Mesothelial cell of epicardium (in vitro differentiated cells): ENCODE measurements at regions not wholly inside any gene's neighbourhood (a gene's known extent, or its start where the extent isn't known, plus 50 kb on each side); places are given as distances from the start of the nearest gene placed in this dataset.
A peak's percentile ranks its signal among the peaks of the same experiment; 100 is the strongest.
"Not testable (repeated sequence)": the region's sequence is repeated elsewhere in the genome, so short reads cannot be mapped to it uniquely, and the experiment has no call there.

Experiments used
- DNase-seq, 2 experiments: peaks; one replicate each; pipeline ENCODE4 v3.0.0; 2021; ENCODE audit warnings: low spot score in 2 of 2; ENCODE audit not compliant: unreplicated experiment in 2 of 2
- H3K27ac Mint-ChIP-seq: 2 replicates; pipeline ENCODE4 v1.8.0; 2021; ENCODE audit warnings: mixed read lengths
- H3K27me3 Mint-ChIP-seq: 2 replicates; pipeline ENCODE4 v1.8.0; 2021; ENCODE audit warnings: low read depth, mixed read lengths
- H3K36me3 Mint-ChIP-seq: 2 replicates; pipeline ENCODE4 v1.8.0; 2021; ENCODE audit warnings: mixed read lengths
- H3K4me1 Mint-ChIP-seq: 2 replicates; pipeline ENCODE4 v1.8.0; 2021; ENCODE audit warnings: mixed read lengths
- H3K4me3 Mint-ChIP-seq: 2 replicates; pipeline ENCODE4 v1.8.0; 2021; ENCODE audit warnings: mild to moderate bottlenecking, moderate library complexity, mixed read lengths
- H3K9me3 Mint-ChIP-seq: 2 replicates; pipeline ENCODE4 v1.8.0; 2021; ENCODE audit warnings: mixed read lengths
- TF ChIP-seq, protein P1 (sequence below): fragments of 200-600 bp; sonication (generic); IDR thresholded peaks from one replicate; pipeline ENCODE4 v1.5.0; 2021; ENCODE audit warnings: antibody characterized with exemption; ENCODE audit not compliant: unreplicated experiment

DNA sequence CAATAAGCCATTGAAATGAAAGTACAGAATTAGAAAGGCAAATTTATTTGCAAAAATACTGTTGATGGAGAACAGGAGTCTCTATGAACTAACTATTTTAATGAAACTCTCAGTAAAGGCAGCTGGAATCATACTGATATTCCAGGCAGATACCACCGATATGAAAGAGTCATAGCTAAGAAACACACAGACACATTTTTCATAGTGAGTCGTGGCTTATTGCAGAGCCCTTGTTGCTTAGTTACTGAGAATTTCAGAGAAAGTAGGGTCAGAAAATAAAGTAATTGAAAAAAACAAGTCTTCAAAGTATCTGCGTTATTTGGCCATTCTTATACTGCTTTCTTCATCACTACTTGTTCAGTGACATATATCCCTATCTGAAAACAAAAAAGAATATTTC, 1890.9 kb downstream of the PCDH9 start:
- Mint-ChIP-seq H3K36me3 (peaks cover 6% of the 10 kb centered on the region), H3K4me1 (peaks cover 20% of the 10 kb centered on the region), H3K27me3 (no peaks in the 10 kb centered on the region), H3K27ac (peak overlapping the region; percentile 39), H3K9me3 (peaks cover 25% of the 10 kb centered on the region), H3K4me3 (no peak overlapping the region)
- DNase-seq, result no peak
- TF ChIP-seq, protein P1, sequence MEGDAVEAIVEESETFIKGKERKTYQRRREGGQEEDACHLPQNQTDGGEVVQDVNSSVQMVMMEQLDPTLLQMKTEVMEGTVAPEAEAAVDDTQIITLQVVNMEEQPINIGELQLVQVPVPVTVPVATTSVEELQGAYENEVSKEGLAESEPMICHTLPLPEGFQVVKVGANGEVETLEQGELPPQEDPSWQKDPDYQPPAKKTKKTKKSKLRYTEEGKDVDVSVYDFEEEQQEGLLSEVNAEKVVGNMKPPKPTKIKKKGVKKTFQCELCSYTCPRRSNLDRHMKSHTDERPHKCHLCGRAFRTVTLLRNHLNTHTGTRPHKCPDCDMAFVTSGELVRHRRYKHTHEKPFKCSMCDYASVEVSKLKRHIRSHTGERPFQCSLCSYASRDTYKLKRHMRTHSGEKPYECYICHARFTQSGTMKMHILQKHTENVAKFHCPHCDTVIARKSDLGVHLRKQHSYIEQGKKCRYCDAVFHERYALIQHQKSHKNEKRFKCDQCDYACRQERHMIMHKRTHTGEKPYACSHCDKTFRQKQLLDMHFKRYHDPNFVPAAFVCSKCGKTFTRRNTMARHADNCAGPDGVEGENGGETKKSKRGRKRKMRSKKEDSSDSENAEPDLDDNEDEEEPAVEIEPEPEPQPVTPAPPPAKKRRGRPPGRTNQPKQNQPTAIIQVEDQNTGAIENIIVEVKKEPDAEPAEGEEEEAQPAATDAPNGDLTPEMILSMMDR, result no peak

DNA sequence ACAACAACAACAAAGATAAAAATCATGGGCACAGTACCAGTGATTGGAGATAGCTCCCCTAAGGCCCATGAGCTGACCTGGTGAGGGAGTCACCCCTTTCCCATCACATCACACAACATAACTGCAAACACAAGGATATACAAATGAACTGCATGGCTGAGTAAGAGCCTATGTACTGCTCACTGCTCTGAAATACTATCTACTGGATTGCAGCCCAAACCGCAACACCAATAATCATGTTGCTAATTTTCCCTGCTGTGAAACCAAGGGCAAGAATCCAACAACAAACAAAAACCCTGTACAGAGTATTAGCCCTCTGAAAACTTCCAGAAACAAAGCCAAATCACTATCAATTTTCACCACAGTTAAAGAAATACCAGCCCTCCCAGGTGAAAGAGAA, 1893.2 kb downstream of the PCDH9 start:
- H3K9me3 Mint-ChIP-seq, result peaks cover 18% of the 10 kb centered on the region
- H3K27ac Mint-ChIP-seq, result no peak overlapping the region
- H3K36me3 Mint-ChIP-seq, result peaks cover 3% of the 10 kb centered on the region
- TF ChIP-seq, protein P1, result no peak
- no peaks in the 10 kb centered on the region for H3K27me3 Mint-ChIP-seq
- no peak for DNase-seq
- no peak overlapping the region for H3K4me3 Mint-ChIP-seq
- peaks cover 20% of the 10 kb centered on the region for H3K4me1 Mint-ChIP-seq

DNA sequence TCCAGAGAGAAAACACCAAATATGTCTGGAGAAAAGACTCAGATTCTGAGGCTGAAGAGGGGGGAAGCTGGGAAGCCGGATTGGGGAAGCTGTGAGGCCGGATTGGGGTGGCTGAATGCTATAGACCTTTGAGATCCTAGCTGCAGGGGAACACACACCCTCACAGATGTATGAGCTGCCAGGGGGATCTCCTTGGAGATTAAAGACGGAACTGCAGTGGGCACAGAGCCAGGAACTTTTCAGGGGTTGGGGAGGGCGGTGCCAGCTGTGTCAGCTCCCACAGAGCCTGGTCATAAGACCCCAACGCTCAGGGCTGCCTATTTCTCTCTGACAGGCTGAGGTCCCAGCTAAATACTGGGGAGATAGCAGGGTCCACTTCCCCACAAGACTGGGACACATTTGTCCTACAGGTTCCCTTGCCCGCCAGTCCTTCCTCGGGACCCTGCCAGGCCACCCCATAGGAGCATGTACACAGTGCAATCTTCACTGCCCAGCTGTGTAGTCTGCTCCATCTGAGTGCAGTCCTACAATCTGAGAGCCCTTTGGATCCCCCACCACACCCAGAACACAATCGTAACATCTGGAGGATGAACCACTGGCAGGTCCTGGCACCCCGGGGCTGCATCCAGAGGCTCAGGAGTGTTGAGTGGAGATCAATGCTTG, 1893.9 kb downstream of the PCDH9 start:
- TF ChIP-seq, protein P1, result no peak
- Mint-ChIP-seq H3K27me3 (no peaks in the 10 kb centered on the region), H3K27ac (no peak overlapping the region), H3K4me3 (no peak overlapping the region), H3K36me3 (peaks cover 3% of the 10 kb centered on the region), H3K4me1 (peaks cover 15% of the 10 kb centered on the region), H3K9me3 (peaks cover 18% of the 10 kb centered on the region)
- no peak for DNase-seq

DNA sequence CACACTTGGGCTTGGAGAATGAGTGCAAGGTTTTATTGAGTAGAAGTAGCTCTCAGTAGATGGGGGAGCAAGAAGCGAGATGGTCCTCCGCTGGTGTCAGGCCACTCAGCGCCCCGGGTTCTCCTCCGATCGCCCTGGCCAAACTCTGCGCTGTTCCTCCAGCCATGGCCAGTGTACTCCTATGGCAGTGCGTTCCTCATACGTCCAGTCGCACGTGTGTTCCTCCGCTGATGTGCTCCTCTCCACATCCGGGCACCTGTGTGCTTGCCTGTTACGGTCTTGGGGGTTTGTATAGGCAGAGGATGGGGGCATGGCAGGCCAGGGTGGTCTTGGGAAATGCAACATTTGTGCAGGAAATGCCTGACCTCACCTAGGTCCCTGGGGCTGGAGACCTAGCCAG, 1899.4 kb downstream of the PCDH9 start:
- Mint-ChIP-seq H3K27ac (no peak overlapping the region), H3K27me3 (no peaks in the 10 kb centered on the region), H3K4me3 (no peak overlapping the region), H3K36me3 (no peaks in the 10 kb centered on the region), H3K4me1 (no peaks in the 10 kb centered on the region), H3K9me3 (peaks cover 5% of the 10 kb centered on the region)
- TF ChIP-seq, protein P1, result no peak
- DNase-seq, result no peak

DNA sequence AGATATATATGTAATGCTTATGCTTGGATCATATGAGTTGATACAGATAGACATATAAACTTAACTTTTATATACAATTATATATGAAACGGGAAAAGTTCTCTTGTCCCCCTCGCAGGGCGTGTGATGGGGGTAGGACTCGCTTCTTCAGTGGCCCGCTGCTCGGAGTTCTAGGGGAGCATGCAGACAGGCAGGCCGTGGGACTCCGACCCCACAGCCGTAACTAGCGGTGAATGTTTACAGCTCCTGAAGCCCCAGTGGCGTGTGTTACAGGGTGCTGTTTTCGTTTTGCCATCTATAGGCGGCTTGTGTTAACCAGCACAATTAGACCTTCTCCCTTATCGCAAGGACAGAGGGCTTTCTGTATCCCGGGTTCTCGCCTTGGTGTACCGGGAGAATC, 1899.8 kb downstream of the PCDH9 start:
- Mint-ChIP-seq H3K4me3 (no peak overlapping the region), H3K36me3 (no peaks in the 10 kb centered on the region), H3K4me1 (no peaks in the 10 kb centered on the region), H3K27ac (no peak overlapping the region), H3K9me3 (peaks cover 3% of the 10 kb centered on the region), H3K27me3 (no peaks in the 10 kb centered on the region)
- no peak for DNase-seq
- TF ChIP-seq, protein P1, result no peak

DNA sequence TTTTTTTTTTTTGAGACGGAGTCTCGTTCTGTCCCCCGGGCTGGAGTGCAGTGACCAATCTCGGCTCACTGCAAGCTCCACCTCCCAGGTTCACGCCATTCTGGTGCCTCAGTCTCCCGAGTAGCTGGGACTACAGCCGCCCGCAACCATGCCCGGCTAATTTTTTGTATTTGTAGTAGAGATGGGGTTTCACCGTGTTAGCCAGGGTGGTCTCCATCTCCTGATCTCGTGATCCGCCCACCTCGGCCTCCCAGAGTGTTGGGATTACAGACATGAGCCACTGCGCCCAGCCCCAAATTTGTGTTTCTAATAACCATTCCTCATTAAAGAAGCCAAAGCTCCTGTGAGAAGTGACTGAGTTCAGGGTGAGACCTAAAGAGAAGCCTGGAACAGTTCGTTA, 1906.9 kb downstream of the PCDH9 start:
- H3K4me3 Mint-ChIP-seq, H3K9me3 Mint-ChIP-seq, H3K36me3 Mint-ChIP-seq, H3K4me1 Mint-ChIP-seq, H3K27me3 Mint-ChIP-seq, H3K27ac Mint-ChIP-seq, DNase-seq: not testable (repeated sequence)

DNA sequence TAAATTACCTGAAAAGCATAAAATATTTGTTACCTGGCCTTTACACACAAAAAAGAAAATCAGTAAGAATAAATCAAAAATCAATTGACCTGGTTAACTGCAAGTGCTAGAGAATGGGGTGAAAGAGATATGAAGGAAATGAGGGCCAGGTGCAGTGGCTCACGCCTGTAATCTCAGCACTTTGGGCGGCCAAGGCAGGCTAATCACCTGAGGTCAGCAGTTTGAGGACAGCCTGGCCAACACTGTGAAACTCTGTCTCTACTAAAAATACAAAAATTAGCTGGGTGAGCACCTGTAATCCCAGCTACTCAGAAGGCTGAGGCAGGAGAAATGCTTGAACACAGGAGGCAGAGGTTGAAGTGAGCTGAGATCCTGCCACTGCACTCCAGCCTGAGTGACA, 1908.7 kb downstream of the PCDH9 start:
- DNase-seq, H3K27ac Mint-ChIP-seq, H3K27me3 Mint-ChIP-seq, H3K9me3 Mint-ChIP-seq, H3K4me1 Mint-ChIP-seq, H3K4me3 Mint-ChIP-seq, H3K36me3 Mint-ChIP-seq: not testable (repeated sequence)
